ENCODE measurements at regions not wholly inside any gene's neighbourhood (a gene's known extent, or its start where the extent isn't known, plus 50 kb on each side); places are given as distances from the start of the nearest gene placed in this dataset.

- H3K36me3 ChIP-seq (ENCODE audit: insufficient read depth, low read length) = no peaks in the 10 kb centered on the region
- no peak for TF ChIP-seq MXI1 (conservative IDR thresholded peaks at IDR 0.05; ENCODE audit: poor library complexity, severe bottlenecking)
- TF ChIP-seq POLR2AphosphoS5 (IDR thresholded peaks at IDR 0.05) = no peak
- TF ChIP-seq SMC3 (conservative IDR thresholded peaks at IDR 0.05; ENCODE audit: poor library complexity) = no peak
- TF ChIP-seq RAD21 (conservative IDR thresholded peaks at IDR 0.05) = no peak
- no peak for TF ChIP-seq TAF1 (IDR thresholded peaks at IDR 0.05; ENCODE audit: low read depth)
- no peak for TF ChIP-seq REST (IDR thresholded peaks at IDR 0.05; ENCODE audit: borderline replicate concordance)
- TF ChIP-seq, protein P1, sequence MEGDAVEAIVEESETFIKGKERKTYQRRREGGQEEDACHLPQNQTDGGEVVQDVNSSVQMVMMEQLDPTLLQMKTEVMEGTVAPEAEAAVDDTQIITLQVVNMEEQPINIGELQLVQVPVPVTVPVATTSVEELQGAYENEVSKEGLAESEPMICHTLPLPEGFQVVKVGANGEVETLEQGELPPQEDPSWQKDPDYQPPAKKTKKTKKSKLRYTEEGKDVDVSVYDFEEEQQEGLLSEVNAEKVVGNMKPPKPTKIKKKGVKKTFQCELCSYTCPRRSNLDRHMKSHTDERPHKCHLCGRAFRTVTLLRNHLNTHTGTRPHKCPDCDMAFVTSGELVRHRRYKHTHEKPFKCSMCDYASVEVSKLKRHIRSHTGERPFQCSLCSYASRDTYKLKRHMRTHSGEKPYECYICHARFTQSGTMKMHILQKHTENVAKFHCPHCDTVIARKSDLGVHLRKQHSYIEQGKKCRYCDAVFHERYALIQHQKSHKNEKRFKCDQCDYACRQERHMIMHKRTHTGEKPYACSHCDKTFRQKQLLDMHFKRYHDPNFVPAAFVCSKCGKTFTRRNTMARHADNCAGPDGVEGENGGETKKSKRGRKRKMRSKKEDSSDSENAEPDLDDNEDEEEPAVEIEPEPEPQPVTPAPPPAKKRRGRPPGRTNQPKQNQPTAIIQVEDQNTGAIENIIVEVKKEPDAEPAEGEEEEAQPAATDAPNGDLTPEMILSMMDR (IDR thresholded peaks at IDR 0.05; ENCODE audit: poor library complexity, severe bottlenecking) = no peak
- TF ChIP-seq EP300 (conservative IDR thresholded peaks at IDR 0.05; ENCODE audit: poor library complexity, severe bottlenecking) = no peak
- TF ChIP-seq EZH2 (IDR thresholded peaks at IDR 0.05; ENCODE audit: borderline replicate concordance, insufficient read depth, low read length, poor library complexity, severe bottlenecking) = no peak
- H3F3A ChIP-seq (ENCODE audit: insufficient read depth, low read length, poor library complexity, severe bottlenecking) = no peaks in the 10 kb centered on the region
- no peaks in the 10 kb centered on the region for H3K79me2 ChIP-seq (replicated peaks; ENCODE audit: insufficient read depth, low read length)
- H2AFZ ChIP-seq (ENCODE audit: low read depth, low read length) = no peak overlapping the region
- no peak overlapping the region for H3K27ac ChIP-seq (ENCODE audit: low read length)
- no peaks in the 10 kb centered on the region for H3K9me2 ChIP-seq (ENCODE audit: insufficient read depth, low read length)
- H3K9ac ChIP-seq (ENCODE audit: low read length) = no peak overlapping the region
- no peaks in the 10 kb centered on the region for H3K27me3 ChIP-seq (ENCODE audit: insufficient read depth, low read depth, low read length)
- no peak overlapping the region for H3K4me3 ChIP-seq (ENCODE audit: low read length)
- no peaks in the 10 kb centered on the region for H3K9me3 ChIP-seq (ENCODE audit: low read length)
- H4K20me1 ChIP-seq (ENCODE audit: insufficient read depth) = no peaks in the 10 kb centered on the region
- no peak overlapping the region for H3K4me2 ChIP-seq (ENCODE audit: low read length)
Measured at GRCh38 chr18:31255953-31256352, 62.0 kb upstream of the DSG1 start.

GRCh38 chr18:31258789-31259188 is 59.2 kb upstream of the DSG1 start:
- no peak overlapping the region for H3K27ac ChIP-seq (ENCODE audit: low read length)
- H3K27me3 ChIP-seq (ENCODE audit: insufficient read depth, low read depth, low read length) = no peaks in the 10 kb centered on the region
- H3F3A ChIP-seq (ENCODE audit: insufficient read depth, low read length, poor library complexity, severe bottlenecking) = no peaks in the 10 kb centered on the region
- no peaks in the 10 kb centered on the region for H3K9me3 ChIP-seq (ENCODE audit: low read length)
- H2AFZ ChIP-seq (ENCODE audit: low read depth, low read length) = no peak overlapping the region
- H3K4me2 ChIP-seq (ENCODE audit: low read length) = no peak overlapping the region
- no peak overlapping the region for H3K4me3 ChIP-seq (ENCODE audit: low read length)
- H3K79me2 ChIP-seq (replicated peaks; ENCODE audit: insufficient read depth, low read length) = no peaks in the 10 kb centered on the region
- H3K9me2 ChIP-seq (ENCODE audit: insufficient read depth, low read length) = no peaks in the 10 kb centered on the region
- H3K36me3 ChIP-seq (ENCODE audit: insufficient read depth, low read length) = no peaks in the 10 kb centered on the region
- TF ChIP-seq REST (IDR thresholded peaks at IDR 0.05; ENCODE audit: borderline replicate concordance) = no peak
- no peak for TF ChIP-seq TAF1 (IDR thresholded peaks at IDR 0.05; ENCODE audit: low read depth)
- no peak for TF ChIP-seq EZH2 (IDR thresholded peaks at IDR 0.05; ENCODE audit: borderline replicate concordance, insufficient read depth, low read length, poor library complexity, severe bottlenecking)
- no peak for TF ChIP-seq RAD21 (conservative IDR thresholded peaks at IDR 0.05)
- TF ChIP-seq EP300 (conservative IDR thresholded peaks at IDR 0.05; ENCODE audit: poor library complexity, severe bottlenecking) = no peak
- no peak for TF ChIP-seq MXI1 (conservative IDR thresholded peaks at IDR 0.05; ENCODE audit: poor library complexity, severe bottlenecking)
- TF ChIP-seq, protein P1 (IDR thresholded peaks at IDR 0.05; ENCODE audit: poor library complexity, severe bottlenecking) = no peak
- TF ChIP-seq POLR2AphosphoS5 (IDR thresholded peaks at IDR 0.05) = no peak
- TF ChIP-seq SMC3 (conservative IDR thresholded peaks at IDR 0.05; ENCODE audit: poor library complexity) = no peak
- H4K20me1 ChIP-seq (ENCODE audit: insufficient read depth) = no peaks in the 10 kb centered on the region
- no peak overlapping the region for H3K9ac ChIP-seq (ENCODE audit: low read length)
